Kidney (tissue), 13 donors: ENCODE measurements at regions not wholly inside any gene's neighbourhood (a gene's known extent, or its start where the extent isn't known, plus 50 kb on each side); places are given as distances from the start of the nearest gene placed in this dataset.

ENCODE experiments used
- DNase-seq, 5 donors: peaks; one replicate each; pipeline ENCODE4 v3.0.0-alpha.2; 2013 to 2020
- FAIRE-seq: peaks from 2 replicates; lab custom pipeline; 2012; peaks lifted over from hg19 to GRCh38; lab: Jason Lieb, UNC
- H3K27ac ChIP-seq, 2 donors: one replicate each; pipeline ENCODE4 v1.7.0; 2013; ENCODE audit warnings: low read depth in 2 of 2, low read length in 2 of 2, inconsistent platforms in 1 of 2
- H3K27me3 ChIP-seq: one replicate; pipeline ENCODE4 v1.7.1; 2013; ENCODE audit warnings: low read length, inconsistent platforms; ENCODE audit not compliant: control insufficient read depth, insufficient read depth
- H3K36me3 ChIP-seq, 3 donors: one replicate each; pipeline versions ENCODE4 v1.7.0 to v1.7.1; 2013; ENCODE audit warnings: low read length in 3 of 3, control low read depth in 1 of 3, inconsistent platforms in 1 of 3; ENCODE audit not compliant: insufficient read depth in 3 of 3, control insufficient read depth in 2 of 3
- H3K4me1 ChIP-seq, 3 donors: one replicate each; pipeline versions ENCODE4 v1.7.0 to v1.7.1; 2013; ENCODE audit warnings: low read length in 3 of 3, inconsistent platforms in 1 of 3, low read depth in 1 of 3; ENCODE audit not compliant: control insufficient read depth in 2 of 3, insufficient read depth in 2 of 3
- H3K4me3 ChIP-seq, 3 donors: one replicate each; pipeline versions ENCODE4 v1.7.0 to v1.8.1; 2013; ENCODE audit warnings: low read length in 3 of 3, control low read depth in 1 of 3, inconsistent platforms in 1 of 3
- H3K9ac ChIP-seq, 3 donors: one replicate each; pipeline versions ENCODE4 v1.7.0 to v1.7.1; 2013; ENCODE audit warnings: low read length in 3 of 3, control low read depth in 1 of 3, inconsistent platforms in 1 of 3
- H3K9me3 ChIP-seq, 3 donors: one replicate each; pipeline versions ENCODE4 v1.7.0 to v1.7.1; 2013; ENCODE audit warnings: low read length in 3 of 3, control low read depth in 1 of 3, inconsistent platforms in 1 of 3; ENCODE audit not compliant: control insufficient read depth in 2 of 3, insufficient read depth in 1 of 3
- CTCF ChIP-seq: IDR thresholded peaks from 3 replicates; pipeline ENCODE4 v1.5.1; 2012; ENCODE audit warnings: mild to moderate bottlenecking, moderate library complexity, borderline replicate concordance; ENCODE audit not compliant: insufficient read depth; ENCODE audit errors: extremely low read depth
- intact Hi-C: fragments of 100-400 bp; cut with DNase I; formaldehyde crosslinking; loops from one replicate; pipeline ENCODE4 v1.11.1; 2022
- donor health status: control.
- donor health status: control.
- donor health status: control.
- donor health status: control.
- donor health status: control.
- donor health status: DM: yes; HTN: yes; CAD: no.
- donor health status: Normal renal cell carcinoma (clear cell type).

DNA sequence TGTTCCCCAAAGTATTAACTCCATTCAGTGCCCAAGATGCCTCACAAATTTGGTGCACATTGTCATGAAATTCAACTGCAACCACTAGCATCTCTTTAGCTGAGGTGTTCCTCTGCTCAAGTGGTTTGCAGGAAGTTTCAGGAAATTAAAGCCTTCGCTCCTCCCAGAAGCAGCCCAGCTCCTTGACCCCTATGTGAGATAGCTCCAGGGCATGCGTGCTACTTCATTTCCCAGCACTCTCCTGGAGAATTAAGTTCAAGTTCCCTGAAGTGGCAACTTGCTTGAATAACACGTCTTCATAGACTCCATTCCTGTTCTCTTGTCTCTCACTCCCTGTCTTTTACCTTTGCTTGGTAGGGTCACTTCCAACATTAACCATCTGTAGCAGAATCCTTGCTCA lies 750.3 kb downstream of the REEP3 start:
- Histone ChIP-seq H3K4me1 (no peaks in the 10 kb centered on the region), H3K27me3 (no peaks in the 10 kb centered on the region), H3K36me3 (no peaks in the 10 kb centered on the region), H3K27ac (no peak overlapping the region), H3K4me3 (no peak overlapping the region), H3K9me3 (no peaks in the 10 kb centered on the region), H3K9ac (no peak overlapping the region)
- intact Hi-C loops = no loop called here
- TF ChIP-seq CTCF = no peak
- DNase-seq (peak in 2 of 5 donors; percentile 2 to 4), FAIRE-seq (no peak)

DNA sequence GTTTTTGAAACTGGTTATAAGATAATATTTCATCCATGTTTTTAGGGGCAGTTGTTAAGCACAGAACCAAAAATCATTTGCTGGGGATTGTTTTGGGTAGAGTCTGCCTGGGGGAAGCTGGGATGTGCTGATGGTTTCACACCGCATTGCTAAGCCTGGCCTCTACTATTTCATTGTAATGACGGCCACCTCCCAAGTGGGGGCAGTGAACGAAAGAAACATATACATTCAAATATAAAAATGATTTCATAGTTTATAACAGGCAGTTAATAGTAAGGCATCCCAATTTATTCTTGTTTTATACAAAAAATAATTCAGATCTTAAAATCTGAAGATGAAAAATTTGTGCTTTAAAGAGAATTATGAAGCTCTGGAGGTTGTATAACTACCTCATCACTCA lies 750.8 kb downstream of the REEP3 start:
- no peak for TF ChIP-seq CTCF
- FAIRE-seq = no peak
- intact Hi-C loops = no loop called here
- H3K27me3 ChIP-seq = no peaks in the 10 kb centered on the region
- no peaks in the 10 kb centered on the region for H3K9me3 ChIP-seq
- no peaks in the 10 kb centered on the region for H3K4me1 ChIP-seq
- DNase-seq = no peak
- H3K4me3 ChIP-seq = no peak overlapping the region
- H3K27ac ChIP-seq = no peak overlapping the region
- no peak overlapping the region for H3K9ac ChIP-seq
- H3K36me3 ChIP-seq = no peaks in the 10 kb centered on the region

DNA sequence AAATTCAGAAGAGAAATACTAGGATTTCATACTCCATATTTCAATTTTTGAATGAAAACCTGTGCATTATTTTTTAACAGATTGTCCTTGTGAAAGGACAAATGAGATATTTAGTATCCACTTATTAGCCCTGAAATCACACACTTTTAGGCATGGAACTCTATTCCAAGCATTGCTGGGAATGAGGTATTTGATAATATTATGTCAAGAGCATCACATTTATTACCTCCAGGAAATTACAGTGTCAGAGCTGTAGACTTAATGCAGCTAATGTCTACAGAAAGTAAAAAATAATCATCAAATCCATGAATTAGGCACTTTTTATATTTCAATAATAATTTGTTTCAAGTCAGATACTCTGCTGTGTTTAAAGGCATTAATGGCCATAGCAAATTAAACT lies 753.8 kb downstream of the REEP3 start:
- intact Hi-C loops = no loop called here
- H3K9ac ChIP-seq = no peak overlapping the region
- H3K9me3 ChIP-seq = no peaks in the 10 kb centered on the region
- no peak for TF ChIP-seq CTCF
- H3K27me3 ChIP-seq = no peaks in the 10 kb centered on the region
- no peak for FAIRE-seq
- H3K36me3 ChIP-seq = no peaks in the 10 kb centered on the region
- H3K4me3 ChIP-seq = no peak overlapping the region
- no peaks in the 10 kb centered on the region for H3K4me1 ChIP-seq
- DNase-seq = no peak
- no peak overlapping the region for H3K27ac ChIP-seq

GRCh38 chr10:64275774-64276173 lies 754.6 kb downstream of the REEP3 start:
- Histone ChIP-seq H3K4me3 (no peak overlapping the region), H3K36me3 (no peaks in the 10 kb centered on the region), H3K27ac (no peak overlapping the region), H3K9ac (no peak overlapping the region), H3K9me3 (no peaks in the 10 kb centered on the region), H3K27me3 (no peaks in the 10 kb centered on the region), H3K4me1 (no peaks in the 10 kb centered on the region)
- intact Hi-C loops = no loop called here
- DNase-seq = no peak
- TF ChIP-seq CTCF = no peak
- FAIRE-seq = no peak
